Thyroid gland (tissue), 4 donors: ENCODE measurements at regions not wholly inside any gene's neighbourhood (a gene's known extent, or its start where the extent isn't known, plus 50 kb on each side); places are given as distances from the start of the nearest gene placed in this dataset.

ENCODE experiments used
- POLR2A ChIP-seq, 2 donors: fragments of 450-650 bp; IDR thresholded peaks; one replicate each; pipeline ENCODE4 v1.6.1; 2017; ENCODE audit warnings: antibody characterized with exemption in 2 of 2, mild to moderate bottlenecking in 2 of 2, moderate library complexity in 1 of 2
- TF ChIP-seq, protein P1 (sequence below), 6 experiments: fragments of 200-600 bp in 3 of 6; fragments of 450-650 bp in 3 of 6; sonication (generic) in 3 of 6; IDR thresholded peaks; one replicate each; pipeline ENCODE4 v1.5.1; 2016 to 2019; ENCODE audit warnings: antibody characterized with exemption in 6 of 6, mild to moderate bottlenecking in 2 of 6, inconsistent platforms in 1 of 6, moderate library complexity in 1 of 6

DNA sequence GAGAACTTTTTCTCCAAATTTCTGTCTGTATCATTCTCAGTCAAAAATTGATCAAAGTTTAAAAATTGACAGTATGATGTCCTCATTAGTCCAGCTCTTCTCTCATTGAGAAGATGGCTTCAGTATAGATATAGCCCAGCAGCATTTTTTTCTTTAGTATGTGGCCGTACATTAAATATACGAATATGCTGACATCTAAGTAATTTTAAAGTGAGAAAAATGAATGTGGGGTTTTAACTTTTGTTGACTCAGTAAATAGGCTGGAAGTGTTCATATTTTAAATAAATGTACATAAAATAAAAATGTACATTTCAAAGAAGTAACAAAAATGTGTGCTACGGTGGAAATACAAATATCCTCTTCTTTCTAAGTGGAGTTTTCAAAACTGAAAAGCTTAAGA is 123.5 kb upstream of the PKN2 start:
- TF ChIP-seq, protein P1, sequence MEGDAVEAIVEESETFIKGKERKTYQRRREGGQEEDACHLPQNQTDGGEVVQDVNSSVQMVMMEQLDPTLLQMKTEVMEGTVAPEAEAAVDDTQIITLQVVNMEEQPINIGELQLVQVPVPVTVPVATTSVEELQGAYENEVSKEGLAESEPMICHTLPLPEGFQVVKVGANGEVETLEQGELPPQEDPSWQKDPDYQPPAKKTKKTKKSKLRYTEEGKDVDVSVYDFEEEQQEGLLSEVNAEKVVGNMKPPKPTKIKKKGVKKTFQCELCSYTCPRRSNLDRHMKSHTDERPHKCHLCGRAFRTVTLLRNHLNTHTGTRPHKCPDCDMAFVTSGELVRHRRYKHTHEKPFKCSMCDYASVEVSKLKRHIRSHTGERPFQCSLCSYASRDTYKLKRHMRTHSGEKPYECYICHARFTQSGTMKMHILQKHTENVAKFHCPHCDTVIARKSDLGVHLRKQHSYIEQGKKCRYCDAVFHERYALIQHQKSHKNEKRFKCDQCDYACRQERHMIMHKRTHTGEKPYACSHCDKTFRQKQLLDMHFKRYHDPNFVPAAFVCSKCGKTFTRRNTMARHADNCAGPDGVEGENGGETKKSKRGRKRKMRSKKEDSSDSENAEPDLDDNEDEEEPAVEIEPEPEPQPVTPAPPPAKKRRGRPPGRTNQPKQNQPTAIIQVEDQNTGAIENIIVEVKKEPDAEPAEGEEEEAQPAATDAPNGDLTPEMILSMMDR (IDR thresholded peaks at IDR 0.05): no peak
- TF ChIP-seq POLR2A (IDR thresholded peaks at IDR 0.05): no peak
